OCI-LY3 (cell line): ENCODE measurements at regions not wholly inside any gene's neighbourhood (a gene's known extent, or its start where the extent isn't known, plus 50 kb on each side); places are given as distances from the start of the nearest gene placed in this dataset.

ENCODE experiments used
- CTCF ChIP-seq: fragments of 200-600, 300-600 bp; sonication (generic); IDR thresholded peaks from 2 replicates; pipeline ENCODE4 v1.5.1; 2014; ENCODE audit warnings: antibody characterized with exemption, low read length, low read depth
- EZH2phosphoT487 ChIP-seq: fragments of 200-600 bp; shearing (Covaris generic); IDR thresholded peaks from 2 replicates; pipeline ENCODE4 v1.6.1; 2018; ENCODE audit warnings: antibody characterized with exemption, mixed run types, low read depth

DNA sequence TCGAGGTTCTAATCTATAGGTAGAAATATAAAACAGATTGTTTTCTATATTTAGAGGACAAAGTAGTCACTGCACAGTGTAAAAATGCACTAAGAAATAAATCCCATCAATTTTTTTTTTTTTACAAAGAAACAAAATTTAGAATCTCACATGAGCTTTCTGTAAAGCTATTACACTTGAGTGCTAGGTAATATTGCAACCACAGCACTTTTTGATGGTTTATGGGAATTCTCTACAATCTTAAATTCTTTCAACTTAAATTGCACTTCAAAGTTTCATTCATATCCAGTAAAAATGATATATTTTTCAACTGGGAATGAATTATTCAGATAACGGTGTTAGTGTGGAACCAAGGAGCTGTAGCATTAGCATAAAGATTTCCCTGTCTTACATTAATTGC is 1035.4 kb downstream of the SQOR start:
- TF ChIP-seq CTCF (no peak), EZH2phosphoT487 (no peak)
